ENCODE measurements at regions not wholly inside any gene's neighbourhood (a gene's known extent, or its start where the extent isn't known, plus 50 kb on each side); places are given as distances from the start of the nearest gene placed in this dataset.

DNA sequence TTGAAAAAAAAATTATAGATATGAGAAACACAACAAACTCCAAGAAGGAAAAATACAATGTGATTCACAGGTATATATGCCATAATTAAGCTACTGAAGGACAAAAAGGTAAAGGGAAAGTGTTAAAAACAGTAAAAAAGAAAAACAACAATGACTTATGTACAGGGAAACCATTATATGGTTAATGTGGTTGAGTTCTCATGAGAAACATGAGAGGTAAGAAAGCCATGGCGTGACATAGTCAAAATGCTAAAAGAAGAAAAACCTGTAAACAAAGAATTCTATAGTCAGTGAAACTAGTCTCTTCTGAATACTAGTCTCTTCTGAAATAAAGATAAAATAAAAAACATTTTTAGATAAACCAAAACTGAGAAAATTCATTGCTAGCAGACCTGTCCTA, 109.1 kb downstream of the NEDD1 start:
- ChIA-PET POLR2A (no interaction called here), RAD21 (ENCODE audit: low non-redundant PET in 1 of 2, low total read pairs in 2 of 2, uncharacterized antibody in 2 of 2, unreplicated experiment in 2 of 2) (no interaction called here), CTCF (no interaction called here)
- DNase-seq (ENCODE audit: low read depth, low spot score), result no peak
- Histone ChIP-seq H3K4me2 (ENCODE audit: low read length) (no peak overlapping the region), H3K9ac (ENCODE audit: low read length) (no peak overlapping the region), H3K9me3 (ENCODE audit: control insufficient read depth in 1 of 2, insufficient read depth in 1 of 2, low read depth in 1 of 2, low read length in 2 of 2) (no peaks in the 10 kb centered on the region), H2AFZ (ENCODE audit: low read depth, low read length, poor library complexity, severe bottlenecking) (no peak overlapping the region), H3K27ac (ENCODE audit: low read depth, low read length) (no peak overlapping the region), H3K79me2 (ENCODE audit: insufficient read depth, low read length) (no peaks in the 10 kb centered on the region), H3K9me2 (ENCODE audit: insufficient read depth) (no peaks in the 10 kb centered on the region), H3K4me3 (replicated peaks in 1 of 2; ENCODE audit: low read depth in 1 of 2, low read length in 2 of 2) (no peak overlapping the region), H3K36me3 (ENCODE audit: control insufficient read depth in 1 of 2, insufficient read depth in 2 of 2, low read length in 2 of 2) (no peaks in the 10 kb centered on the region), H4K20me1 (ENCODE audit: insufficient read depth) (no peaks in the 10 kb centered on the region), H3K27me3 (ENCODE audit: insufficient read depth, low read length) (0 out of 2 replicates have a peak, but pooled peaks cover 7% of the 10 kb centered on the region), H3K4me1 (ENCODE audit: control insufficient read depth in 1 of 2, insufficient read depth in 2 of 2, low read length in 2 of 2) (no peaks in the 10 kb centered on the region)
- TF ChIP-seq SIN3A (IDR thresholded peaks at IDR 0.05; ENCODE audit: low read depth) (no peak), ZNF274 (IDR thresholded peaks at IDR 0.05; ENCODE audit: low read depth, low read length) (no peak), ELF1 (IDR thresholded peaks at IDR 0.05; ENCODE audit: borderline replicate concordance, low read depth) (no peak), YY1 (IDR thresholded peaks at IDR 0.05; ENCODE audit: extremely low read depth, insufficient replicate concordance, low read depth, low read length) (no peak), SRF (IDR thresholded peaks at IDR 0.05; ENCODE audit: low read depth) (no peak)
- TF ChIP-seq, protein P1, sequence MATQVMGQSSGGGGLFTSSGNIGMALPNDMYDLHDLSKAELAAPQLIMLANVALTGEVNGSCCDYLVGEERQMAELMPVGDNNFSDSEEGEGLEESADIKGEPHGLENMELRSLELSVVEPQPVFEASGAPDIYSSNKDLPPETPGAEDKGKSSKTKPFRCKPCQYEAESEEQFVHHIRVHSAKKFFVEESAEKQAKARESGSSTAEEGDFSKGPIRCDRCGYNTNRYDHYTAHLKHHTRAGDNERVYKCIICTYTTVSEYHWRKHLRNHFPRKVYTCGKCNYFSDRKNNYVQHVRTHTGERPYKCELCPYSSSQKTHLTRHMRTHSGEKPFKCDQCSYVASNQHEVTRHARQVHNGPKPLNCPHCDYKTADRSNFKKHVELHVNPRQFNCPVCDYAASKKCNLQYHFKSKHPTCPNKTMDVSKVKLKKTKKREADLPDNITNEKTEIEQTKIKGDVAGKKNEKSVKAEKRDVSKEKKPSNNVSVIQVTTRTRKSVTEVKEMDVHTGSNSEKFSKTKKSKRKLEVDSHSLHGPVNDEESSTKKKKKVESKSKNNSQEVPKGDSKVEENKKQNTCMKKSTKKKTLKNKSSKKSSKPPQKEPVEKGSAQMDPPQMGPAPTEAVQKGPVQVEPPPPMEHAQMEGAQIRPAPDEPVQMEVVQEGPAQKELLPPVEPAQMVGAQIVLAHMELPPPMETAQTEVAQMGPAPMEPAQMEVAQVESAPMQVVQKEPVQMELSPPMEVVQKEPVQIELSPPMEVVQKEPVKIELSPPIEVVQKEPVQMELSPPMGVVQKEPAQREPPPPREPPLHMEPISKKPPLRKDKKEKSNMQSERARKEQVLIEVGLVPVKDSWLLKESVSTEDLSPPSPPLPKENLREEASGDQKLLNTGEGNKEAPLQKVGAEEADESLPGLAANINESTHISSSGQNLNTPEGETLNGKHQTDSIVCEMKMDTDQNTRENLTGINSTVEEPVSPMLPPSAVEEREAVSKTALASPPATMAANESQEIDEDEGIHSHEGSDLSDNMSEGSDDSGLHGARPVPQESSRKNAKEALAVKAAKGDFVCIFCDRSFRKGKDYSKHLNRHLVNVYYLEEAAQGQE (IDR thresholded peaks at IDR 0.05; ENCODE audit: low read depth), result no peak
- ATAC-seq, result no peak
- BruUV-seq (replicated peaks), result no TSS peak
- intact Hi-C loops (cut with micrococcal nuclease), result no loop called here

DNA sequence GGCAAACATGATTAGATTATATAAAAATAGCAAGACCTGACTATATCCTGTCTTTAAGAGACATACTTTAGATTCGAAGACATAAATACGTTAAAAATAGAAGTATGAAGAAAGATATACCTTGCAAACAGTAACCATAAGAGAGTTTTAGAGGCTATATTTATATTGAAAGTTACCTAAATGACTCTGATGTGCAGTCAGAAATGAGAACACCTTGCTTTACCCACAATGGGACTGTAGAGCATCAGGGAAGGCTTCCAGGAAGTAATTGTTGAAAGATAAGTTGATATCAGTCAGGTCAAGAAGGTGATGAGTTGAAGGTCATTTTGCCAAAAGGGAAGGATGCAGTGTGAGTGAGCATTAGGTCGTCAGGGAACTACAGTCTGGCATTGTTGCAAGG, 110.2 kb downstream of the NEDD1 start:
- no peaks in the 10 kb centered on the region for H4K20me1 ChIP-seq (ENCODE audit: insufficient read depth)
- intact Hi-C loops (cut with micrococcal nuclease), result no loop called here
- ATAC-seq (no peak), DNase-seq (ENCODE audit: low read depth, low spot score) (no peak)
- H3K27me3 ChIP-seq (ENCODE audit: insufficient read depth, low read length), result peaks cover 15% of the 10 kb centered on the region
- RAD21 ChIA-PET (ENCODE audit: low non-redundant PET in 1 of 2, low total read pairs in 2 of 2, uncharacterized antibody in 2 of 2, unreplicated experiment in 2 of 2), result no interaction called here
- no peak overlapping the region for H2AFZ ChIP-seq (ENCODE audit: low read depth, low read length, poor library complexity, severe bottlenecking)
- no peaks in the 10 kb centered on the region for H3K4me1 ChIP-seq (ENCODE audit: control insufficient read depth in 1 of 2, insufficient read depth in 2 of 2, low read length in 2 of 2)
- TF ChIP-seq JUND (IDR thresholded peaks at IDR 0.05) (no peak), ATF3 (IDR thresholded peaks at IDR 0.05) (no peak)
- no peaks in the 10 kb centered on the region for H3K9me2 ChIP-seq (ENCODE audit: insufficient read depth)
- H3K4me3 ChIP-seq (replicated peaks in 1 of 2; ENCODE audit: low read depth in 1 of 2, low read length in 2 of 2), result no peak overlapping the region
- no peaks in the 10 kb centered on the region for H3K36me3 ChIP-seq (ENCODE audit: control insufficient read depth in 1 of 2, insufficient read depth in 2 of 2, low read length in 2 of 2)
- no peak overlapping the region for H3K4me2 ChIP-seq (ENCODE audit: low read length)
- POLR2A ChIA-PET, result no interaction called here
- no peak overlapping the region for H3K27ac ChIP-seq (ENCODE audit: low read depth, low read length)
- H3K9ac ChIP-seq (ENCODE audit: low read length), result no peak overlapping the region
- CTCF ChIA-PET, result no interaction called here
- no peaks in the 10 kb centered on the region for H3K9me3 ChIP-seq (ENCODE audit: control insufficient read depth in 1 of 2, insufficient read depth in 1 of 2, low read depth in 1 of 2, low read length in 2 of 2)
- no peaks in the 10 kb centered on the region for H3K79me2 ChIP-seq (ENCODE audit: insufficient read depth, low read length)
- no TSS peak for BruUV-seq (replicated peaks)

Data from HCT116 (cell line).